HG03025 (cell line): ENCODE measurements at regions not wholly inside any gene's neighbourhood (a gene's known extent, or its start where the extent isn't known, plus 50 kb on each side); places are given as distances from the start of the nearest gene placed in this dataset.

ENCODE experiments used
- ATAC-seq: cut with Tn5 transposase; IDR thresholded peaks from one replicate; pipeline ENCODE4 v1.9.1; 2021; ENCODE audit warnings: mild to moderate bottlenecking, moderate library complexity; ENCODE audit not compliant: unreplicated experiment, low FRiP score

- no peak for ATAC-seq
These were observed 222.6 kb upstream of the RGMA start for GRCh38 chr15:93311620-93312019.

GRCh38 chr15:93308026-93308690, 219.1 kb upstream of the RGMA start:
- ATAC-seq: no peak

- ATAC-seq: no peak
These were observed 218.5 kb upstream of the RGMA start for GRCh38 chr15:93307513-93307912.

- no peak for ATAC-seq
These were observed 216.3 kb upstream of the RGMA start for GRCh38 chr15:93305306-93305705.

GRCh38 chr15:93302080-93302765, 213.2 kb upstream of the RGMA start:
- ATAC-seq: no peak

- no peak for ATAC-seq
These were observed 211.8 kb upstream of the RGMA start for GRCh38 chr15:93300796-93301195.

- no peak for ATAC-seq
These were observed 210.7 kb upstream of the RGMA start for GRCh38 chr15:93299675-93300074.

GRCh38 chr15:93298901-93299300, 209.9 kb upstream of the RGMA start:
- ATAC-seq: no peak

GRCh38 chr15:93296759-93297500, 207.9 kb upstream of the RGMA start:
- no peak for ATAC-seq

- ATAC-seq: no peak
These were observed 205.9 kb upstream of the RGMA start for GRCh38 chr15:93294896-93295295.

- no peak for ATAC-seq
These were observed 205.1 kb upstream of the RGMA start for GRCh38 chr15:93294066-93294465.

- ATAC-seq: no peak
These were observed 202.4 kb upstream of the RGMA start for GRCh38 chr15:93291380-93291779.

GRCh38 chr15:93290618-93290946, 201.6 kb upstream of the RGMA start:
- no peak for ATAC-seq

GRCh38 chr15:93289941-93290617, 201.1 kb upstream of the RGMA start:
- no peak for ATAC-seq

GRCh38 chr15:93288728-93289294, 199.8 kb upstream of the RGMA start:
- no peak for ATAC-seq

GRCh38 chr15:93286446-93286845, 197.4 kb upstream of the RGMA start:
- no peak for ATAC-seq

- ATAC-seq: no peak
These were observed 194.8 kb upstream of the RGMA start for GRCh38 chr15:93283854-93284253.

GRCh38 chr15:93282808-93283207, 193.8 kb upstream of the RGMA start:
- no peak for ATAC-seq

GRCh38 chr15:93278783-93279182, 189.8 kb upstream of the RGMA start:
- ATAC-seq: no peak

- ATAC-seq: no peak
These were observed 189.0 kb upstream of the RGMA start for GRCh38 chr15:93278006-93278405.

GRCh38 chr15:93274257-93274656, 185.2 kb upstream of the RGMA start:
- no peak for ATAC-seq
